Parathyroid adenoma (tissue), 2 donors: ENCODE measurements at regions not wholly inside any gene's neighbourhood (a gene's known extent, or its start where the extent isn't known, plus 50 kb on each side); places are given as distances from the start of the nearest gene placed in this dataset.

Experiments used
- H2AFZ ChIP-seq: fragments of 300-600 bp; sonication (generic); one replicate; pipeline ENCODE4 v1.7.0; 2017; ENCODE audit warnings: antibody characterized with exemption, mild to moderate bottlenecking
- H3K27ac ChIP-seq: fragments of 300-600 bp; sonication (generic); one replicate; pipeline ENCODE4 v1.7.0; 2017
- H3K27me3 ChIP-seq: fragments of 300-600 bp; sonication (generic); one replicate; pipeline ENCODE4 v1.7.0; 2017; ENCODE audit warnings: low read length; ENCODE audit not compliant: control insufficient read depth, insufficient read depth
- H3K36me3 ChIP-seq: fragments of 300-600 bp; sonication (generic); one replicate; pipeline ENCODE4 v1.7.0; 2017; ENCODE audit warnings: low read length; ENCODE audit not compliant: control insufficient read depth, insufficient read depth
- H3K4me1 ChIP-seq: fragments of 300-600 bp; sonication (generic); one replicate; pipeline ENCODE4 v1.7.0; 2017; ENCODE audit warnings: control low read depth
- H3K4me2 ChIP-seq: fragments of 300-600 bp; sonication (generic); one replicate; pipeline ENCODE4 v1.7.0; 2017; ENCODE audit warnings: low read length
- H3K4me3 ChIP-seq: fragments of 300-600 bp; sonication (generic); one replicate; pipeline ENCODE4 v1.7.0; 2017; ENCODE audit warnings: low read depth, low read length
- H3K79me2 ChIP-seq: fragments of 300-600 bp; sonication (generic); one replicate; pipeline ENCODE4 v1.7.0; 2017; ENCODE audit warnings: control low read depth
- H3K9ac ChIP-seq: fragments of 300-600 bp; sonication (generic); one replicate; pipeline ENCODE4 v1.7.0; 2017; ENCODE audit warnings: mild to moderate bottlenecking
- H3K9me3 ChIP-seq: fragments of 300-600 bp; sonication (generic); one replicate; pipeline ENCODE4 v1.7.0; 2017; ENCODE audit warnings: low read length; ENCODE audit not compliant: control insufficient read depth
- CTCF ChIP-seq: fragments of 300-600 bp; sonication (generic); IDR thresholded peaks from one replicate; pipeline ENCODE4 v1.7.0; 2017; ENCODE audit warnings: antibody characterized with exemption, mild to moderate bottlenecking
- donor health status: primary hyperparathyroidism.

DNA sequence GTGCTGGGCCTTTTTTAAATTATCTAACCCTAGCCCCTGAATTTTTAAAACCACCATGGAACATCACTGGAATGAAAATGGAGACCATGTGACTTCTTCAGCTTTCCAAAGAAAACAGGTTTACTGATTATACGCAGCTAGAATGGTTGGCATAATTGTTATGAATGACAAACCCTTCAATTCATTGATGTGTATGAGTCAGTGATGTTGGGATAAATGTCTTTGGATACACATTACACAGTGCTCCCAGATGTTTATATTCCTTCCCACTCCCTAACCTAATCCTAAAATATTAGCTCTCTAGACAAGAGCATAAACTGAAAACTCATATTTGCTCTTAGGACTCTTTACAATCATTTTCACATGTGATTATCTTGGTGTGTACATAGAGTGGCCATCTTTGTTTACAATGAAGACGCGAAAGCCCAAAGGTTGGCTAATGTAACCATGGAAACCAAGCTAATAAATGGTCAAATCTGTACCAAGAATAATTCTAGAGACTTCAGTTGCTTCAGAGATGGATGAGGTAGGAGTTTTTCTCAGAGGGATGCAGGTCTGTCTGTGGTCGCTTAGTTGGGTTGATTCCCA is 131.2 kb upstream of the HMHB1 start:
- no peak overlapping the region for H3K4me3 ChIP-seq
- no peak overlapping the region for H3K4me2 ChIP-seq
- H3K36me3 ChIP-seq = no peaks in the 10 kb centered on the region
- no peak for TF ChIP-seq CTCF
- H3K79me2 ChIP-seq = no peaks in the 10 kb centered on the region
- H3K27me3 ChIP-seq = no peaks in the 10 kb centered on the region
- no peak overlapping the region for H3K9ac ChIP-seq
- peaks cover 4% of the 10 kb centered on the region for H3K4me1 ChIP-seq
- no peaks in the 10 kb centered on the region for H3K9me3 ChIP-seq
- no peak overlapping the region for H3K27ac ChIP-seq
- H2AFZ ChIP-seq = no peak overlapping the region

DNA sequence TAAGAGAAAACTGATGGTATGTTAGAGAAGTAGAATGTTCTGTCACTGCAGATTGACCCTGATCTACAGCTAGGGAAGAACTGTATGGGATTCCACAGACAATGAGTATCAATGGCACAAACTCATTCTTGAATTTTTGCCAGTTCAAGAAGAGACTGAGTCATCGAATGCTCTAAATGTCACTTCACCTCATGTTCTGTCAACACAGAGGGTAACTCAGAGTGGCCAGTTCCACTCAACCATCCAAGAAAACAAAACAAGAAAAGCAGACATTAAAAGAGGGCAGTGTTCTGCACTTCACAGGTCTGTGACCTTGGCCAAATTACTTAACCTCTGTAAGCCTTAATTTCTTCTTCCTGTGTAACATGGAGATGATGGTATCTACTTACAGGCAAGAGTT is 132.2 kb upstream of the HMHB1 start:
- Histone ChIP-seq H3K4me1 (peaks cover 2% of the 10 kb centered on the region), H2AFZ (no peak overlapping the region), H3K27me3 (no peaks in the 10 kb centered on the region), H3K79me2 (no peaks in the 10 kb centered on the region), H3K36me3 (no peaks in the 10 kb centered on the region), H3K4me3 (no peak overlapping the region), H3K4me2 (peak overlapping the region; percentile 22), H3K27ac (no peak overlapping the region), H3K9me3 (no peaks in the 10 kb centered on the region), H3K9ac (no peak overlapping the region)
- no peak for TF ChIP-seq CTCF

- no peak overlapping the region for H3K27ac ChIP-seq
- H3K9ac ChIP-seq = no peak overlapping the region
- H3K36me3 ChIP-seq = no peaks in the 10 kb centered on the region
- no peaks in the 10 kb centered on the region for H3K9me3 ChIP-seq
- no peak overlapping the region for H3K4me2 ChIP-seq
- peaks cover 2% of the 10 kb centered on the region for H3K4me1 ChIP-seq
- no peaks in the 10 kb centered on the region for H3K27me3 ChIP-seq
- H2AFZ ChIP-seq = no peak overlapping the region
- no peaks in the 10 kb centered on the region for H3K79me2 ChIP-seq
- no peak for TF ChIP-seq CTCF
- H3K4me3 ChIP-seq = no peak overlapping the region
Observed at GRCh38 chr5:143678148-143678905, 133.6 kb upstream of the HMHB1 start.

DNA sequence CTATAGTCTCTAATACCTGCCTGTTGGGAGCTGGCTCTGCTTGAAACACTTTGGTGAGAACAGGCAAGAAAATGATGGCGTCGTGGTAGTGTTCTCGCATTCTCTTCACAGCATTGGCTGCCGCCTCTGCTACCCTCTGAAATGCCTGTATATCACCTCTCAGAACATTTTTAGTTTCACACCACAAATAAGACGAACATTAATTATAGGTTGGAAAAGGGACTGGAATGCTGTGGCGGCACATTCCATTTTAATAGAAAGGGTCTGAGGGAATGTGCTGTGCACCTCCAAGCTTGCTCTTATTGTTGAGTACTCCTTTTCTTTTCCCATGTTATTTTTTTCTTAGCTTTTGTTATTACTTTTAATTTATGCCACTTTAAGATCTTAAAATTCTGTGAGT is 134.6 kb upstream of the HMHB1 start:
- Histone ChIP-seq H3K4me2 (no peak overlapping the region), H3K4me3 (no peak overlapping the region), H3K9me3 (no peaks in the 10 kb centered on the region), H2AFZ (no peak overlapping the region), H3K79me2 (no peaks in the 10 kb centered on the region), H3K36me3 (no peaks in the 10 kb centered on the region), H3K27ac (no peak overlapping the region), H3K9ac (no peak overlapping the region), H3K4me1 (peaks cover 2% of the 10 kb centered on the region), H3K27me3 (no peaks in the 10 kb centered on the region)
- no peak for TF ChIP-seq CTCF

DNA sequence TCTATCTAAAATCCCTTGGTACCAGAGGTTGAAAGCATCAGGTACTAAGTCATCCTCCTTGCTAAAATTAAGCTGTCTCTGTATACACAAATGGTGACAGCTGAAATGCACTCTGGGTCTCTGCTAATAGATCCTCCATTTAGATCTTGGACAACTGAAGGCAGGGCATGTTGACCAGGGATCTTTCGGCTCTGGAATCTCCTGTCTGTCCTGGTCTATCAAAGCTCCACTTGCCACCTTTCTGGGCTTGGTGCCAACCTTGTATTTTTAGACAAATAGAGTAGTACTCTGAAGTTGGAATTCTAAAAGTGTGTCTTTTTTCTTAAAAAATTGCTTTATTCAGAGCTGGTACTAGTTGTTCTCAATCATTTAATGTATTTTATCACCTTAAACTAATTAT is 135.2 kb upstream of the HMHB1 start:
- Histone ChIP-seq H3K27me3 (no peaks in the 10 kb centered on the region), H3K4me3 (no peak overlapping the region), H3K27ac (no peak overlapping the region), H3K9ac (no peak overlapping the region), H3K79me2 (no peaks in the 10 kb centered on the region), H3K36me3 (no peaks in the 10 kb centered on the region), H3K9me3 (no peaks in the 10 kb centered on the region), H2AFZ (no peak overlapping the region), H3K4me2 (no peak overlapping the region), H3K4me1 (no peaks in the 10 kb centered on the region)
- no peak for TF ChIP-seq CTCF
